Progenitor cell of endocrine pancreas (in vitro differentiated cells): ENCODE measurements at regions not wholly inside any gene's neighbourhood (a gene's known extent, or its start where the extent isn't known, plus 50 kb on each side); places are given as distances from the start of the nearest gene placed in this dataset.

ENCODE experiments used
- DNase-seq: peaks from one replicate; pipeline ENCODE4 v3.0.0; 2021; ENCODE audit warnings: low spot score; ENCODE audit not compliant: unreplicated experiment
- H3K27ac Mint-ChIP-seq: 2 replicates; pipeline ENCODE4 v1.8.0; 2021; ENCODE audit warnings: mild to moderate bottlenecking, moderate library complexity, mixed read lengths
- H3K27me3 Mint-ChIP-seq: 2 replicates; pipeline ENCODE4 v1.8.0; 2021; ENCODE audit warnings: mixed read lengths
- H3K36me3 Mint-ChIP-seq: 2 replicates; pipeline ENCODE4 v1.8.0; 2022; ENCODE audit warnings: mixed read lengths; ENCODE audit not compliant: insufficient read depth
- H3K4me1 Mint-ChIP-seq: 2 replicates; pipeline ENCODE4 v1.8.0; 2021; ENCODE audit warnings: low read depth, mixed read lengths
- H3K4me3 Mint-ChIP-seq: 2 replicates; pipeline ENCODE4 v1.8.0; 2021; ENCODE audit warnings: low read depth, mild to moderate bottlenecking, moderate library complexity, mixed read lengths
- H3K9me3 Mint-ChIP-seq: 2 replicates; pipeline ENCODE4 v1.8.0; 2021; ENCODE audit warnings: low read depth, mixed read lengths
- CTCF ChIP-seq: fragments of 200-600 bp; sonication (generic); IDR thresholded peaks from one replicate; pipeline ENCODE4 v1.5.0; 2021; ENCODE audit warnings: antibody characterized with exemption, mild to moderate bottlenecking; ENCODE audit not compliant: unreplicated experiment

GRCh38 chr20:58098571-58098970 is 129.9 kb downstream of the ANKRD60 start:
- Mint-ChIP-seq H3K36me3 (no peaks in the 10 kb centered on the region), H3K9me3 (no peaks in the 10 kb centered on the region), H3K27me3 (peaks cover 20% of the 10 kb centered on the region), H3K27ac (no peak overlapping the region), H3K4me1 (no peaks in the 10 kb centered on the region), H3K4me3 (no peak overlapping the region)
- no peak for TF ChIP-seq CTCF
- DNase-seq = no peak

- Mint-ChIP-seq H3K4me3 (no peak overlapping the region), H3K9me3 (no peaks in the 10 kb centered on the region), H3K27me3 (peaks cover 20% of the 10 kb centered on the region), H3K4me1 (no peaks in the 10 kb centered on the region), H3K27ac (no peak overlapping the region), H3K36me3 (no peaks in the 10 kb centered on the region)
- no peak for DNase-seq
- no peak for TF ChIP-seq CTCF
These were observed 130.5 kb downstream of the ANKRD60 start for GRCh38 chr20:58097943-58098342.

- Mint-ChIP-seq H3K9me3 (no peaks in the 10 kb centered on the region), H3K36me3 (no peaks in the 10 kb centered on the region), H3K4me3 (no peak overlapping the region), H3K27ac (no peak overlapping the region), H3K27me3 (peaks cover 20% of the 10 kb centered on the region), H3K4me1 (no peaks in the 10 kb centered on the region)
- no peak for DNase-seq
- TF ChIP-seq CTCF = no peak
These were observed 131.0 kb downstream of the ANKRD60 start for GRCh38 chr20:58097429-58097828.

GRCh38 chr20:58096880-58097423 is 131.5 kb downstream of the ANKRD60 start:
- no peaks in the 10 kb centered on the region for H3K36me3 Mint-ChIP-seq
- no peaks in the 10 kb centered on the region for H3K9me3 Mint-ChIP-seq
- H3K27ac Mint-ChIP-seq = no peak overlapping the region
- H3K4me3 Mint-ChIP-seq = no peak overlapping the region
- TF ChIP-seq CTCF = no peak
- H3K4me1 Mint-ChIP-seq = no peaks in the 10 kb centered on the region
- H3K27me3 Mint-ChIP-seq = peaks cover 25% of the 10 kb centered on the region
- DNase-seq = no peak

GRCh38 chr20:58094698-58095097 is 133.8 kb downstream of the ANKRD60 start:
- no peak overlapping the region for H3K4me3 Mint-ChIP-seq
- no peaks in the 10 kb centered on the region for H3K4me1 Mint-ChIP-seq
- no peaks in the 10 kb centered on the region for H3K36me3 Mint-ChIP-seq
- peaks cover 33% of the 10 kb centered on the region for H3K27me3 Mint-ChIP-seq
- no peak for TF ChIP-seq CTCF
- DNase-seq = no peak
- H3K27ac Mint-ChIP-seq = no peak overlapping the region
- no peaks in the 10 kb centered on the region for H3K9me3 Mint-ChIP-seq
